SK-N-SH (cell line): ENCODE measurements at regions not wholly inside any gene's neighbourhood (a gene's known extent, or its start where the extent isn't known, plus 50 kb on each side); places are given as distances from the start of the nearest gene placed in this dataset.

Experiments used
- CTCF ChIA-PET: fragments of 300-600, 350-600 bp; formaldehyde crosslinking; extraction: SDS; loops from one replicate; lab custom pipeline; 2021; lab: Yijun Ruan, JAX
- POLR2A ChIA-PET: fragments of 350-600 bp; sonication (Branson Sonifier 250); formaldehyde crosslinking; extraction: SDS; loops from one replicate; lab custom pipeline; 2020; ENCODE audit warnings: antibody characterized with exemption, inconsistent platforms; lab: Yijun Ruan, JAX
- DNase-seq: peaks from one replicate; pipeline ENCODE4 v3.0.0; 2012
- H2AFZ ChIP-seq: fragments of 200-600 bp; sonication (generic); 2 replicates; pipeline ENCODE4 v1.8.1; 2016; ENCODE audit warnings: antibody characterized with exemption, mild to moderate bottlenecking, low read depth
- H3F3A ChIP-seq: fragments of 200-600 bp; sonication (generic); replicated peaks from 2 replicates; pipeline ENCODE3; 2016; ENCODE audit warnings: antibody characterized with exemption, mild to moderate bottlenecking; ENCODE audit not compliant: insufficient read depth
- H3K27ac ChIP-seq, 2 experiments: fragments of 200-500 bp in 1 of 2; fragments of 200-600 bp in 1 of 2; sonication (Bioruptor generic) in 1 of 2; sonication (generic), shearing (Covaris generic) in 1 of 2; 2 replicates each; pipeline versions ENCODE4 v1.5.1 to v1.6.1; 2014 to 2016; ENCODE audit warnings: low read depth in 2 of 2, inconsistent platforms in 1 of 2, low read length in 1 of 2, mild to moderate bottlenecking in 1 of 2, mixed read lengths in 1 of 2
- H3K27me3 ChIP-seq: fragments of 200-600 bp; sonication (generic), shearing (Covaris generic); 2 replicates; pipeline ENCODE4 v1.6.1; 2016; ENCODE audit warnings: mixed run types; ENCODE audit not compliant: insufficient read depth
- H3K36me3 ChIP-seq, 2 experiments: fragments of 200-500 bp in 1 of 2; fragments of 200-600 bp in 1 of 2; sonication (Bioruptor generic) in 1 of 2; sonication (generic) in 1 of 2; replicated peaks in 1 of 2; 2 replicates each; pipeline versions ENCODE3 to v1.5.1; 2014 to 2016; ENCODE audit warnings: low read length in 1 of 2, mild to moderate bottlenecking in 1 of 2; ENCODE audit not compliant: insufficient read depth in 2 of 2, control insufficient read depth in 1 of 2
- H3K4me1 ChIP-seq, 2 experiments: fragments of 200-500 bp in 1 of 2; fragments of 200-600 bp in 1 of 2; sonication (Bioruptor generic) in 1 of 2; sonication (generic), shearing (Covaris generic) in 1 of 2; 2 replicates each; pipeline versions ENCODE4 v1.5.1 to v1.6.1; 2014 to 2016; ENCODE audit warnings: low read depth in 1 of 2, low read length in 1 of 2, mixed run types in 1 of 2; ENCODE audit not compliant: insufficient read depth in 2 of 2, control insufficient read depth in 1 of 2
- H3K4me2 ChIP-seq: fragments of 200-600 bp; sonication (generic), shearing (Covaris generic); 2 replicates; pipeline ENCODE4 v1.6.1; 2017; ENCODE audit warnings: mixed run types
- H3K4me3 ChIP-seq, 2 experiments: fragments of 200-500 bp in 1 of 2; fragments of 200-600 bp in 1 of 2; sonication (Bioruptor generic) in 1 of 2; sonication (generic), shearing (Covaris generic) in 1 of 2; 2 replicates each; pipeline versions ENCODE4 v1.5.1 to v1.8.1; 2014 to 2016; ENCODE audit warnings: low read depth in 2 of 2, inconsistent platforms in 1 of 2, low read length in 1 of 2, mild to moderate bottlenecking in 1 of 2, mixed read lengths in 1 of 2, moderate library complexity in 1 of 2
- H3K79me2 ChIP-seq: fragments of 200-600 bp; sonication (generic); 2 replicates; pipeline ENCODE4 v1.8.1; 2017; ENCODE audit warnings: mild to moderate bottlenecking; ENCODE audit not compliant: insufficient read depth
- H3K9ac ChIP-seq: fragments of 200-600 bp; sonication (generic); 2 replicates; pipeline ENCODE4 v1.6.1; 2017; ENCODE audit warnings: mixed run types
- H3K9me2 ChIP-seq: fragments of 200-600 bp; sonication (generic); 2 replicates; pipeline ENCODE4 v1.6.1; 2017; ENCODE audit warnings: mixed run types
- H3K9me3 ChIP-seq: fragments of 200-600 bp; sonication (generic); 2 replicates; pipeline ENCODE4 v1.6.1; 2017; ENCODE audit warnings: mixed run types, mild to moderate bottlenecking, moderate library complexity
- H4K20me1 ChIP-seq: fragments of 200-600 bp; sonication (generic); 2 replicates; pipeline ENCODE4 v1.6.1; 2017; ENCODE audit warnings: mild to moderate bottlenecking, mixed run types; ENCODE audit not compliant: insufficient read depth
- ELF1 ChIP-seq: IDR thresholded peaks from 2 replicates; pipeline ENCODE4 v1.4.0; 2012
- EP300 ChIP-seq, 2 experiments: IDR thresholded peaks; 2 replicates each; pipeline versions ENCODE4 v1.4.0 to v1.6.1; 2012; ENCODE audit warnings: borderline replicate concordance in 1 of 2, low read depth in 1 of 2, low read length in 1 of 2
- MEF2A ChIP-seq: IDR thresholded peaks from 2 replicates; pipeline ENCODE4 v1.4.0; 2012; ENCODE audit warnings: low read depth, borderline replicate concordance
- NRF1 ChIP-seq: IDR thresholded peaks from 2 replicates; pipeline ENCODE4 v1.6.1; 2012; ENCODE audit warnings: low read depth, mild to moderate bottlenecking, low read length
- RXRA ChIP-seq: IDR thresholded peaks from 2 replicates; pipeline ENCODE4 v1.4.0; 2012; ENCODE audit warnings: low read depth, mild to moderate bottlenecking, borderline replicate concordance
- TCF12 ChIP-seq: IDR thresholded peaks from 2 replicates; pipeline ENCODE4 v1.4.0; 2012
- USF1 ChIP-seq: IDR thresholded peaks from 2 replicates; pipeline ENCODE4 v1.4.0; 2012; ENCODE audit warnings: low read depth, borderline replicate concordance
- USF2 ChIP-seq: fragments of 150-350 bp; IDR thresholded peaks from 2 replicates; pipeline ENCODE4 v1.6.1; 2017; ENCODE audit warnings: antibody characterized with exemption, low read length, low read depth, borderline replicate concordance
- ZBTB33 ChIP-seq: IDR thresholded peaks from 2 replicates; pipeline ENCODE4 v1.4.0; 2012; ENCODE audit warnings: low read depth, borderline replicate concordance
- WGBS: methylation state at CpG from one replicate; pipeline ENCODE4 v1.1.6; 2017; ENCODE audit warnings: low lambda C conversion rate; 5-methylcytosine and 5-hydroxymethylcytosine counted together

GRCh38 chr4:103497692-103498091, 222.1 kb downstream of the TACR3 start:
- TF ChIP-seq EP300 (IDR thresholded peaks at IDR 0.05; ENCODE audit: borderline replicate concordance in 1 of 2, low read depth in 1 of 2, low read length in 1 of 2) (no peak), ELF1 (no peak), MEF2A (no peak)
- H3K36me3 ChIP-seq, result no peaks in the 10 kb centered on the region
- no peaks in the 10 kb centered on the region for H3F3A ChIP-seq
- no peaks in the 10 kb centered on the region for H3K79me2 ChIP-seq
- 20% methylated on average over 1 of the region's 1 CpG for WGBS
- H3K27me3 ChIP-seq, result no peaks in the 10 kb centered on the region
- no peak for DNase-seq
- no peak overlapping the region for H3K4me3 ChIP-seq
- no peak overlapping the region for H3K9ac ChIP-seq
- H3K9me3 ChIP-seq, result no peaks in the 10 kb centered on the region
- H3K4me1 ChIP-seq, result peaks cover 0 to 6% of the 10 kb centered on the region in 2 experiments; a peak in 1 of 4 replicates
- no peak overlapping the region for H3K27ac ChIP-seq
- ChIA-PET CTCF (interaction anchor here (1.2 kb wide), 1 partner anchor 289 kb away, joined by 3 read pairs; no protein-coding TSS in a partner anchor), POLR2A (no interaction called here)
- no peaks in the 10 kb centered on the region for H3K9me2 ChIP-seq
- peak overlapping the region; percentile 59 for H3K4me2 ChIP-seq
- no peak overlapping the region for H2AFZ ChIP-seq
- no peaks in the 10 kb centered on the region for H4K20me1 ChIP-seq

- H3K36me3 ChIP-seq, result no peaks in the 10 kb centered on the region
- H3K4me1 ChIP-seq, result peaks cover 0 to 6% of the 10 kb centered on the region in 2 experiments; a peak in 1 of 4 replicates
- TF ChIP-seq TCF12 (no peak), USF2 (no peak), USF1 (no peak), RXRA (no peak), NRF1 (no peak), ZBTB33 (no peak)
- H3K27ac ChIP-seq, result no peak overlapping the region
- DNase-seq, result no peak
- no peaks in the 10 kb centered on the region for H4K20me1 ChIP-seq
- H3K4me2 ChIP-seq, result no peak overlapping the region
- H3K9me3 ChIP-seq, result no peaks in the 10 kb centered on the region
- WGBS, result 49% methylated on average over 5 of the region's 5 CpGs
- H3K9me2 ChIP-seq, result no peaks in the 10 kb centered on the region
- POLR2A ChIA-PET, result no interaction called here
- no peak overlapping the region for H2AFZ ChIP-seq
- H3K9ac ChIP-seq, result no peak overlapping the region
- no peak overlapping the region for H3K4me3 ChIP-seq
- no peaks in the 10 kb centered on the region for H3K79me2 ChIP-seq
- H3F3A ChIP-seq, result no peaks in the 10 kb centered on the region
- CTCF ChIA-PET, result interaction anchor here (0.7 kb wide), 1 partner anchor 39 kb away, joined by 3 read pairs; no protein-coding TSS in a partner anchor
- no peaks in the 10 kb centered on the region for H3K27me3 ChIP-seq
Measured at GRCh38 chr4:103496800-103497199, 223.0 kb downstream of the TACR3 start.
